ENCODE measurements at regions not wholly inside any gene's neighbourhood (a gene's known extent, or its start where the extent isn't known, plus 50 kb on each side); places are given as distances from the start of the nearest gene placed in this dataset.

DNA sequence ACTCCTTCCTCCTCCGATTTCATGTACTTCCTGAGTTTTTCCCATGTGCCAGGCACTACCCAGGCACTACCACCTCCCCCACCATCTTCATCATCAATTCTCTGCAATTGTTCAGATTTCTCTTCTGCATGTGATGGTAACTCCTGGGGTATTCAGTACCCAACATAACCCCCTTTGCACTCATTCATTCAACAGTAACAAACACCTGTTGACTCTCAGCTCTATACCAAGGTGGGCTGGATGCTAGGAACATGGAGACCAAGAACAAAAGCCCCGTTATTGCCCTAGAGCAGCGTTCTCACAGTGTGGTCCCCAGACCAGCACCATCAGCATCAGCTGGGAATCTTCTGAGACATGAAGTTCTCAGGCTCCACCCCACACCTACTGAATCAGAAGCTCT, 113.0 kb upstream of the CHD2 start:
- TF ChIP-seq CTCF (conservative IDR thresholded peaks at IDR 0.05; ENCODE audit: low read depth, low read length) (no peak), CEBPB (IDR thresholded peaks at IDR 0.05; ENCODE audit: low read depth, low read length) (no peak), SMC3 (IDR thresholded peaks at IDR 0.05; ENCODE audit: low read depth, low read length) (no peak), POLR2A (IDR thresholded peaks at IDR 0.05; ENCODE audit: low read depth, low read length) (no peak)
- TF ChIP-seq, protein P1, sequence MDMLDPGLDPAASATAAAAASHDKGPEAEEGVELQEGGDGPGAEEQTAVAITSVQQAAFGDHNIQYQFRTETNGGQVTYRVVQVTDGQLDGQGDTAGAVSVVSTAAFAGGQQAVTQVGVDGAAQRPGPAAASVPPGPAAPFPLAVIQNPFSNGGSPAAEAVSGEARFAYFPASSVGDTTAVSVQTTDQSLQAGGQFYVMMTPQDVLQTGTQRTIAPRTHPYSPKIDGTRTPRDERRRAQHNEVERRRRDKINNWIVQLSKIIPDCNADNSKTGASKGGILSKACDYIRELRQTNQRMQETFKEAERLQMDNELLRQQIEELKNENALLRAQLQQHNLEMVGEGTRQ (IDR thresholded peaks at IDR 0.05; ENCODE audit: low read depth, low read length), result no peak
